H9 (cell line): ENCODE measurements at regions not wholly inside any gene's neighbourhood (a gene's known extent, or its start where the extent isn't known, plus 50 kb on each side); places are given as distances from the start of the nearest gene placed in this dataset.
"Not testable (repeated sequence)": the region's sequence is repeated elsewhere in the genome, so short reads cannot be mapped to it uniquely, and the experiment has no call there.

ENCODE experiments used
- DNase-seq: peaks from one replicate; pipeline ENCODE4 v3.0.0-alpha.2; 2017
- H2AFZ ChIP-seq: one replicate; pipeline ENCODE4 v1.6.1; 2013; ENCODE audit warnings: mild to moderate bottlenecking, low read length, control low read depth, moderate library complexity
- H2AK5ac ChIP-seq: 2 replicates; pipeline ENCODE4 v1.6.1; 2013; ENCODE audit warnings: low read length, control low read depth, mixed read lengths; ENCODE audit not compliant: insufficient read length
- H2BK120ac ChIP-seq: one replicate; pipeline ENCODE4 v1.6.1; 2013; ENCODE audit warnings: low read depth, mild to moderate bottlenecking, low read length, control low read depth, inconsistent platforms; ENCODE audit not compliant: poor library complexity, severe bottlenecking
- H2BK12ac ChIP-seq: 2 replicates; pipeline ENCODE4 v1.6.1; 2013; ENCODE audit warnings: low read length, control low read depth, mixed read lengths, low read depth; ENCODE audit not compliant: insufficient read length
- H2BK15ac ChIP-seq: 2 replicates; pipeline ENCODE4 v1.6.1; 2013; ENCODE audit warnings: low read depth, low read length, control low read depth
- H2BK20ac ChIP-seq: one replicate; pipeline ENCODE4 v1.6.1; 2013; ENCODE audit warnings: low read depth, mild to moderate bottlenecking, low read length, control low read depth, inconsistent platforms; ENCODE audit not compliant: poor library complexity, severe bottlenecking
- H2BK5ac ChIP-seq: 2 replicates; pipeline ENCODE4 v1.6.1; 2013; ENCODE audit warnings: low read length, control low read depth, mixed read lengths; ENCODE audit not compliant: insufficient read length
- H3K14ac ChIP-seq: 2 replicates; pipeline ENCODE4 v1.6.1; 2013; ENCODE audit warnings: low read length, control low read depth; ENCODE audit not compliant: insufficient read depth
- H3K18ac ChIP-seq: 2 replicates; pipeline ENCODE4 v1.6.1; 2013; ENCODE audit warnings: low read depth, mild to moderate bottlenecking, mixed read lengths, low read length, control low read depth; ENCODE audit not compliant: insufficient read length
- H3K23ac ChIP-seq: 2 replicates; pipeline ENCODE4 v1.6.1; 2013; ENCODE audit warnings: low read length, control low read depth, mixed read lengths, low read depth; ENCODE audit not compliant: insufficient read length
- H3K23me2 ChIP-seq: 2 replicates; pipeline ENCODE4 v1.6.1; 2013; ENCODE audit warnings: low read depth, mild to moderate bottlenecking, mixed read lengths, low read length, control low read depth; ENCODE audit not compliant: insufficient read length, poor library complexity, severe bottlenecking
- H3K27ac ChIP-seq: 2 replicates; pipeline ENCODE4 v1.5.1; 2013; ENCODE audit warnings: low read length, control low read depth, mixed read lengths, low read depth; ENCODE audit not compliant: insufficient read length
- H3K27me3 ChIP-seq: 2 replicates; pipeline ENCODE4 v1.6.1; 2013; ENCODE audit warnings: low read length, control low read depth, inconsistent platforms; ENCODE audit not compliant: insufficient read depth
- H3K4ac ChIP-seq: 2 replicates; pipeline ENCODE4 v1.6.1; 2013; ENCODE audit warnings: low read depth, mild to moderate bottlenecking, control low read depth, inconsistent platforms, low read length, moderate library complexity
- H3K4me1 ChIP-seq: 2 replicates; pipeline ENCODE4 v1.6.1; 2013; ENCODE audit warnings: low read length, control low read depth, inconsistent platforms; ENCODE audit not compliant: insufficient read depth
- H3K4me2 ChIP-seq: 2 replicates; pipeline ENCODE4 v1.6.1; 2013; ENCODE audit warnings: low read length, control low read depth, mixed read lengths; ENCODE audit not compliant: insufficient read length, insufficient read depth
- H3K56ac ChIP-seq: 2 replicates; pipeline ENCODE4 v1.6.1; 2013; ENCODE audit warnings: low read depth, mild to moderate bottlenecking, mixed read lengths, low read length, control low read depth; ENCODE audit not compliant: insufficient read length
- H3K79me1 ChIP-seq: 2 replicates; pipeline ENCODE4 v1.6.1; 2013; ENCODE audit warnings: low read depth, mild to moderate bottlenecking, moderate library complexity, low read length, control low read depth, inconsistent platforms; ENCODE audit not compliant: insufficient read depth, poor library complexity, severe bottlenecking
- H3K79me2 ChIP-seq: 2 replicates; pipeline ENCODE4 v1.6.1; 2013; ENCODE audit warnings: low read length, control low read depth, inconsistent platforms; ENCODE audit not compliant: insufficient read depth
- H3K9ac ChIP-seq: 2 replicates; pipeline ENCODE4 v1.6.1; 2013; ENCODE audit warnings: low read length, control low read depth, mixed read lengths; ENCODE audit not compliant: insufficient read length; ENCODE audit errors: extremely low read depth
- H3K9me3 ChIP-seq: one replicate; pipeline ENCODE4 v1.6.1; 2013; ENCODE audit warnings: low read depth, low read length, inconsistent platforms; ENCODE audit not compliant: control insufficient read depth
- H3T11ph ChIP-seq: one replicate; pipeline ENCODE4 v1.6.1; 2013; ENCODE audit warnings: mild to moderate bottlenecking, low read length, control low read depth, inconsistent platforms
- H4K20me1 ChIP-seq: one replicate; pipeline ENCODE4 v1.6.1; 2013; ENCODE audit not compliant: control insufficient read depth, insufficient read length, insufficient read depth
- H4K5ac ChIP-seq: 2 replicates; pipeline ENCODE4 v1.6.1; 2013; ENCODE audit warnings: low read depth, mild to moderate bottlenecking, mixed read lengths, low read length, control low read depth; ENCODE audit not compliant: insufficient read length
- H4K8ac ChIP-seq: replicated peaks from 2 replicates; pipeline ENCODE4 v1.6.1; 2013; ENCODE audit warnings: low read length, control low read depth, mixed read lengths, low read depth; ENCODE audit not compliant: insufficient read length
- H4K91ac ChIP-seq: 2 replicates; pipeline ENCODE4 v1.6.1; 2013; ENCODE audit warnings: low read depth, mild to moderate bottlenecking, moderate library complexity, mixed read lengths, low read length, control low read depth; ENCODE audit not compliant: insufficient read length
- H3K27ac Mint-ChIP-seq, 3 experiments: 2 replicates in 2 of 3; 3 replicates in 1 of 3; pipeline ENCODE4 v1.8.0; 2020 to 2021; ENCODE audit warnings: mixed read lengths in 3 of 3, mild to moderate bottlenecking in 1 of 3, moderate library complexity in 1 of 3
- H3K27me3 Mint-ChIP-seq: 2 replicates; pipeline ENCODE4 v1.8.0; 2021; ENCODE audit warnings: low read depth, mild to moderate bottlenecking, moderate library complexity, mixed read lengths
- H3K36me3 Mint-ChIP-seq, 3 experiments: 2 replicates in 2 of 3; 3 replicates in 1 of 3; pipeline ENCODE4 v1.8.0; 2020 to 2021; ENCODE audit warnings: low read depth in 3 of 3, mixed read lengths in 3 of 3; ENCODE audit not compliant: insufficient read depth in 1 of 3
- H3K4me1 Mint-ChIP-seq, 2 experiments: 2 replicates each; pipeline ENCODE4 v1.8.0; 2020; ENCODE audit warnings: mixed read lengths in 2 of 2
- H3K4me3 Mint-ChIP-seq, 2 experiments: 2 replicates in 1 of 2; 3 replicates in 1 of 2; pipeline ENCODE4 v1.8.0; 2020 to 2021; ENCODE audit warnings: mild to moderate bottlenecking in 2 of 2, mixed read lengths in 2 of 2, moderate library complexity in 1 of 2
- H3K9me3 Mint-ChIP-seq, 2 experiments: 2 replicates in 1 of 2; 3 replicates in 1 of 2; pipeline ENCODE4 v1.8.0; 2020; ENCODE audit warnings: mild to moderate bottlenecking in 2 of 2, mixed read lengths in 2 of 2, moderate library complexity in 1 of 2
- WGBS: extraction: QIAGEN DNeasy Blood & Tissue Kit; methylation state at CpG from one replicate; pipeline ENCODE4 v1.1.7; 2013; ENCODE audit warnings: missing lambda C conversion rate, low lambda C conversion rate, mixed read lengths; ENCODE audit not compliant: insufficient read length; ENCODE audit errors: extremely low coverage; 5-methylcytosine and 5-hydroxymethylcytosine counted together

DNA sequence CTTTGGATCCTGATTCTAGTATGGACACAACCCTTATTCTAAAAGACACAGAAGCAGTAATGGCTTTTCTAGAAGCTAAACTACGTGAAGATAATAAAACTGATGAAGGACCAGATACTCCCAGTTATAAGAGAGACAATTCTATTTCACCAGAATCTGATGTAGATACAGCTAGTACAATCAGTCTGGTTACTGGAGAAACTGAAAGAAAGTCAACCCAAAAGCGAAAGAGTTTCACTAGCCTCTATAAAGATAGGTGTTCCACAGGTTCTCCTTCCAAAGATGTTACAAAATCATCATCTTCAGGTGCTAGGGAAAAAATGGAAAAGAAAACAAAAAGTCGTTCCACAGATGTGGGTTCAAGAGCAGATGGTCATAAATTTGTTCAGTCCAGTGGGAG is 161.5 kb upstream of the PRSS12 start:
- H3K23ac ChIP-seq, H3K9me3 ChIP-seq, H3K14ac ChIP-seq, H3T11ph ChIP-seq, H3K9ac ChIP-seq, H3K56ac ChIP-seq, H3K23me2 ChIP-seq, H4K5ac ChIP-seq, H2BK5ac ChIP-seq, H3K27me3 Mint-ChIP-seq, H3K4me1 Mint-ChIP-seq, H3K27me3 ChIP-seq, H3K4me2 ChIP-seq, H3K79me1 ChIP-seq, H4K8ac ChIP-seq, DNase-seq, H2BK12ac ChIP-seq, H3K27ac ChIP-seq, H4K20me1 ChIP-seq, H2BK120ac ChIP-seq, H3K9me3 Mint-ChIP-seq, H3K4ac ChIP-seq, H2BK15ac ChIP-seq, H2AK5ac ChIP-seq, H3K4me1 ChIP-seq, H4K91ac ChIP-seq, H3K27ac Mint-ChIP-seq, H3K36me3 Mint-ChIP-seq, H3K4me3 Mint-ChIP-seq, H3K79me2 ChIP-seq, H2BK20ac ChIP-seq, H3K18ac ChIP-seq, H2AFZ ChIP-seq: not testable (repeated sequence)
- WGBS, result no CpG with 5 or more reads among the region's 3 CpGs

GRCh38 chr4:118516107-118516506 is 163.3 kb upstream of the PRSS12 start:
- not testable (repeated sequence) for DNase-seq, H3K4me1 ChIP-seq, H2BK15ac ChIP-seq, H3K27ac Mint-ChIP-seq, H3K79me2 ChIP-seq, H3K18ac ChIP-seq, H3K4me1 Mint-ChIP-seq, H3K9ac ChIP-seq, H4K91ac ChIP-seq, H3K4me2 ChIP-seq, H4K20me1 ChIP-seq, H4K5ac ChIP-seq, H2AFZ ChIP-seq, H3T11ph ChIP-seq, H3K23ac ChIP-seq, H3K36me3 Mint-ChIP-seq, H3K4me3 Mint-ChIP-seq, H3K27ac ChIP-seq, H2BK5ac ChIP-seq, H3K9me3 Mint-ChIP-seq, H3K27me3 ChIP-seq, H2AK5ac ChIP-seq, H3K9me3 ChIP-seq, H2BK20ac ChIP-seq, H3K4ac ChIP-seq, H3K27me3 Mint-ChIP-seq, H3K23me2 ChIP-seq, H3K56ac ChIP-seq, H3K79me1 ChIP-seq, H2BK12ac ChIP-seq, H2BK120ac ChIP-seq, H4K8ac ChIP-seq, H3K14ac ChIP-seq
- WGBS, result no CpG with 5 or more reads among the region's 1 CpG

GRCh38 chr4:118530107-118530506 is 155.1 kb upstream of the METTL14 start:
- not testable (repeated sequence) for H2BK20ac ChIP-seq, H3K56ac ChIP-seq, H4K91ac ChIP-seq, H4K8ac ChIP-seq, H3K79me1 ChIP-seq, H3K23me2 ChIP-seq, H3K79me2 ChIP-seq, H3K14ac ChIP-seq, DNase-seq, H3K4me2 ChIP-seq, H3K9me3 Mint-ChIP-seq, H4K5ac ChIP-seq, H2BK120ac ChIP-seq, H3K27ac Mint-ChIP-seq, H2BK15ac ChIP-seq, H3K9me3 ChIP-seq, H3K4me1 Mint-ChIP-seq, H3K27me3 Mint-ChIP-seq, H3K36me3 Mint-ChIP-seq, H3T11ph ChIP-seq, H3K4me3 Mint-ChIP-seq, H3K4ac ChIP-seq, H2AFZ ChIP-seq, H3K4me1 ChIP-seq, H3K27me3 ChIP-seq, H4K20me1 ChIP-seq, H3K18ac ChIP-seq, H2BK12ac ChIP-seq, H2BK5ac ChIP-seq, H3K27ac ChIP-seq, H2AK5ac ChIP-seq, H3K23ac ChIP-seq, H3K9ac ChIP-seq
- WGBS, result no CpG with 5 or more reads among the region's 2 CpGs
